CD4-positive, alpha-beta memory T cell (primary cell): ENCODE measurements at regions not wholly inside any gene's neighbourhood (a gene's known extent, or its start where the extent isn't known, plus 50 kb on each side); places are given as distances from the start of the nearest gene placed in this dataset.
"Not testable (repeated sequence)": the region's sequence is repeated elsewhere in the genome, so short reads cannot be mapped to it uniquely, and the experiment has no call there.

ENCODE experiments used
- CTCF ChIA-PET: fragments of 350-600 bp; sonication (Branson Sonifier 250); formaldehyde crosslinking; loops from one replicate; lab custom pipeline; 2021; ENCODE audit warnings: inconsistent platforms; ENCODE audit not compliant: partially characterized antibody; lab: Charles Lee
- POLR2A ChIA-PET: fragments of 350-600 bp; sonication (Branson Sonifier 250); formaldehyde crosslinking; loops from one replicate; lab custom pipeline; 2021; ENCODE audit not compliant: partially characterized antibody; lab: Charles Lee
- DNase-seq, 5 donors: peaks; one replicate each; pipeline versions ENCODE4 v3.0.0 to v3.0.0-alpha.2; 2020 to 2022; ENCODE audit warnings: mixed read lengths in 1 of 5
- H3K27ac ChIP-seq: one replicate; pipeline ENCODE4 v1.7.0; 2013; ENCODE audit warnings: low read depth, low read length
- H3K27me3 ChIP-seq: 2 replicates; pipeline ENCODE4 v1.7.0; 2013; ENCODE audit warnings: mild to moderate bottlenecking, low read length, moderate library complexity; ENCODE audit not compliant: insufficient read depth
- H3K36me3 ChIP-seq: 2 replicates; pipeline ENCODE4 v1.7.0; 2013; ENCODE audit warnings: mild to moderate bottlenecking, low read length, moderate library complexity; ENCODE audit not compliant: insufficient read depth
- H3K4me1 ChIP-seq: 2 replicates; pipeline ENCODE4 v1.7.0; 2013; ENCODE audit warnings: mild to moderate bottlenecking, low read length, moderate library complexity; ENCODE audit not compliant: insufficient read depth
- H3K4me3 ChIP-seq, 2 donors: one replicate each; pipeline ENCODE4 v1.7.0; 2013; ENCODE audit warnings: low read length in 2 of 2, mild to moderate bottlenecking in 1 of 2
- H3K9me3 ChIP-seq, 2 donors: one replicate each; pipeline ENCODE4 v1.7.0; 2013; ENCODE audit warnings: low read length in 2 of 2, control low read depth in 1 of 2; ENCODE audit not compliant: control insufficient read depth in 1 of 2
- H3K27ac Mint-ChIP-seq, 7 donors: one replicate each; pipeline ENCODE4 v1.8.0; 2020 to 2021; ENCODE audit warnings: mixed read lengths in 7 of 7, mild to moderate bottlenecking in 6 of 7, inconsistent platforms in 3 of 7, moderate library complexity in 3 of 7
- H3K27me3 Mint-ChIP-seq, 2 donors: one replicate each; pipeline ENCODE4 v1.8.0; 2020 to 2021; ENCODE audit warnings: mixed read lengths in 2 of 2
- H3K36me3 Mint-ChIP-seq, 2 donors: one replicate each; pipeline ENCODE4 v1.8.0; 2020 to 2021; ENCODE audit warnings: mixed read lengths in 2 of 2, inconsistent platforms in 1 of 2, mild to moderate bottlenecking in 1 of 2
- H3K4me1 Mint-ChIP-seq, 4 donors: one replicate each; pipeline ENCODE4 v1.8.0; 2020 to 2021; ENCODE audit warnings: mixed read lengths in 4 of 4, mild to moderate bottlenecking in 1 of 4
- H3K4me3 Mint-ChIP-seq, 8 donors: one replicate each; pipeline ENCODE4 v1.8.0; 2020 to 2021; ENCODE audit warnings: mixed read lengths in 8 of 8, mild to moderate bottlenecking in 7 of 8, moderate library complexity in 6 of 8, inconsistent platforms in 3 of 8
- H3K9me3 Mint-ChIP-seq, 8 donors: one replicate each; pipeline ENCODE4 v1.8.0; 2020 to 2021; ENCODE audit warnings: mixed read lengths in 8 of 8, mild to moderate bottlenecking in 5 of 8, inconsistent platforms in 3 of 8, moderate library complexity in 1 of 8
- intact Hi-C: fragments of 100-400 bp; cut with micrococcal nuclease; formaldehyde crosslinking; loops from one replicate; pipeline ENCODE4 v1.15.1; 2023

GRCh38 chr9:64015136-64015535, 1269.9 kb downstream of the FOXD4L5 start:
- H3K36me3 Mint-ChIP-seq, result no peaks in the 10 kb centered on the region
- DNase-seq, result no peak
- Histone ChIP-seq H3K27ac (no peak overlapping the region), H3K27me3 (no peaks in the 10 kb centered on the region), H3K9me3 (no peaks in the 10 kb centered on the region), H3K4me1 (no peaks in the 10 kb centered on the region), H3K36me3 (no peaks in the 10 kb centered on the region), H3K4me3 (no peak overlapping the region)
- intact Hi-C loops, result no loop called here
- CTCF ChIA-PET, result no interaction called here
- H3K4me3 Mint-ChIP-seq, result no peak overlapping the region
- peaks cover 0 to 5% (median 1%) of the 10 kb centered on the region in 8 donors for H3K9me3 Mint-ChIP-seq
- H3K4me1 Mint-ChIP-seq, result no peaks in the 10 kb centered on the region
- no peak overlapping the region for H3K27ac Mint-ChIP-seq
- POLR2A ChIA-PET, result no interaction called here
- no peaks in the 10 kb centered on the region for H3K27me3 Mint-ChIP-seq

- intact Hi-C loops, H3K27ac Mint-ChIP-seq, H3K27ac ChIP-seq, CTCF ChIA-PET, H3K9me3 ChIP-seq, H3K4me1 Mint-ChIP-seq, H3K36me3 Mint-ChIP-seq, DNase-seq, H3K4me3 Mint-ChIP-seq, H3K27me3 ChIP-seq, H3K9me3 Mint-ChIP-seq, H3K4me1 ChIP-seq, H3K36me3 ChIP-seq, H3K4me3 ChIP-seq, H3K27me3 Mint-ChIP-seq, POLR2A ChIA-PET: not testable (repeated sequence)
Observed at GRCh38 chr9:64014386-64015091, 1270.5 kb downstream of the FOXD4L5 start.

- H3K27me3 Mint-ChIP-seq, intact Hi-C loops, H3K4me3 Mint-ChIP-seq, H3K9me3 ChIP-seq, CTCF ChIA-PET, H3K4me1 ChIP-seq, H3K27ac Mint-ChIP-seq, H3K27ac ChIP-seq, H3K9me3 Mint-ChIP-seq, H3K4me3 ChIP-seq, H3K36me3 Mint-ChIP-seq, H3K27me3 ChIP-seq, H3K36me3 ChIP-seq, H3K4me1 Mint-ChIP-seq, POLR2A ChIA-PET, DNase-seq: not testable (repeated sequence)
Observed at GRCh38 chr9:64013122-64013521, 1271.9 kb downstream of the FOXD4L5 start.

GRCh38 chr9:64012014-64012413, 1273.0 kb downstream of the FOXD4L5 start:
- H3K27ac ChIP-seq, H3K36me3 ChIP-seq, POLR2A ChIA-PET, H3K36me3 Mint-ChIP-seq, H3K27ac Mint-ChIP-seq, DNase-seq, H3K4me3 Mint-ChIP-seq, intact Hi-C loops, CTCF ChIA-PET, H3K27me3 Mint-ChIP-seq, H3K27me3 ChIP-seq, H3K4me3 ChIP-seq, H3K4me1 ChIP-seq, H3K9me3 ChIP-seq, H3K4me1 Mint-ChIP-seq, H3K9me3 Mint-ChIP-seq: not testable (repeated sequence)

- H3K36me3 Mint-ChIP-seq, POLR2A ChIA-PET, H3K27ac ChIP-seq, DNase-seq, CTCF ChIA-PET, H3K4me1 Mint-ChIP-seq, H3K4me3 Mint-ChIP-seq, H3K9me3 Mint-ChIP-seq, H3K4me1 ChIP-seq, H3K27me3 Mint-ChIP-seq, H3K4me3 ChIP-seq, H3K9me3 ChIP-seq, H3K36me3 ChIP-seq, H3K27me3 ChIP-seq, H3K27ac Mint-ChIP-seq, intact Hi-C loops: not testable (repeated sequence)
Observed at GRCh38 chr9:63979741-63980140, 1305.3 kb downstream of the FOXD4L5 start.
